Stimulated activated effector memory CD8-positive, alpha-beta T cell treated with anti-CD3 and anti-CD28 coated beads, Interleukin-12 subunit alpha, Interleukin-12 subunit beta, amount 100 ng/mL, for 72 hours (primary cell): ENCODE measurements at regions not wholly inside any gene's neighbourhood (a gene's known extent, or its start where the extent isn't known, plus 50 kb on each side); places are given as distances from the start of the nearest gene placed in this dataset.

Source experiments
- ATAC-seq: fragments of 150-1000 bp; cut with Tn5 transposase; 2 replicates; pipeline ENCODE4 v1.10.0; 2021
- DNase-seq, 2 donors: peaks; one replicate each; pipeline ENCODE4 v3.0.0; 2021 to 2022; ENCODE audit warnings: low spot score in 2 of 2
- H3K27ac Mint-ChIP-seq: one replicate; pipeline ENCODE4 v1.8.0; 2022; ENCODE audit warnings: mild to moderate bottlenecking, mixed read lengths
- H3K36me3 Mint-ChIP-seq: one replicate; pipeline ENCODE4 v1.8.0; 2022; ENCODE audit warnings: mild to moderate bottlenecking, mixed read lengths
- H3K4me1 Mint-ChIP-seq: one replicate; pipeline ENCODE4 v1.8.0; 2022; ENCODE audit warnings: mixed read lengths
- H3K4me3 Mint-ChIP-seq: one replicate; pipeline ENCODE4 v1.8.0; 2022; ENCODE audit warnings: mild to moderate bottlenecking, mixed read lengths
- H3K9me3 Mint-ChIP-seq: one replicate; pipeline ENCODE4 v1.8.0; 2022; ENCODE audit warnings: mixed read lengths

DNA sequence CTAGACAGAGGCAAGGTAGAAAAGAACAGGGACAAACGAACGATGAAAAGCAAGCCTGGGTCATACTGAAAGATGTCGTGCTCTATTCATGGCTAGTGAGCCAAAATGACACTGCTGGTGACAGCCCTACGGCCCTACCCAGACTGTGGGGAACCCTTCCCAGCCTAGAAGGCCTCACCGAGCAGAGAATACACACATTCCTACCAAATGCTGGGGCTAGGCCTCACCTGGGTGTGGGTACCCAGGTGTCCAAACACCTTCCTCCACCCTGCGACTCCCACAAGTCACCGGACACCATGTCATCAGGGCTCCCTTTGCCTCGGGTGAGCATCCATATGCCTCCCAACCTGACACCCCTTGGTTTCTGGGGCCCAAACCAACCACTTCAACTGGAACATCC is 85.3 kb upstream of the DOCK9 start:
- Mint-ChIP-seq H3K36me3 (no peaks in the 10 kb centered on the region), H3K27ac (no peak overlapping the region), H3K9me3 (no peaks in the 10 kb centered on the region), H3K4me3 (no peak overlapping the region), H3K4me1 (peaks cover 57% of the 10 kb centered on the region)
- DNase-seq, result no peak
- ATAC-seq, result no peak

- no peak overlapping the region for H3K27ac Mint-ChIP-seq
- H3K4me1 Mint-ChIP-seq, result peaks cover 51% of the 10 kb centered on the region
- H3K36me3 Mint-ChIP-seq, result no peaks in the 10 kb centered on the region
- no peak overlapping the region for H3K4me3 Mint-ChIP-seq
- ATAC-seq (peak; percentile 26), DNase-seq (no peak)
- no peaks in the 10 kb centered on the region for H3K9me3 Mint-ChIP-seq
Observed at GRCh38 chr13:99063952-99064351, 86.1 kb upstream of the DOCK9 start.

DNA sequence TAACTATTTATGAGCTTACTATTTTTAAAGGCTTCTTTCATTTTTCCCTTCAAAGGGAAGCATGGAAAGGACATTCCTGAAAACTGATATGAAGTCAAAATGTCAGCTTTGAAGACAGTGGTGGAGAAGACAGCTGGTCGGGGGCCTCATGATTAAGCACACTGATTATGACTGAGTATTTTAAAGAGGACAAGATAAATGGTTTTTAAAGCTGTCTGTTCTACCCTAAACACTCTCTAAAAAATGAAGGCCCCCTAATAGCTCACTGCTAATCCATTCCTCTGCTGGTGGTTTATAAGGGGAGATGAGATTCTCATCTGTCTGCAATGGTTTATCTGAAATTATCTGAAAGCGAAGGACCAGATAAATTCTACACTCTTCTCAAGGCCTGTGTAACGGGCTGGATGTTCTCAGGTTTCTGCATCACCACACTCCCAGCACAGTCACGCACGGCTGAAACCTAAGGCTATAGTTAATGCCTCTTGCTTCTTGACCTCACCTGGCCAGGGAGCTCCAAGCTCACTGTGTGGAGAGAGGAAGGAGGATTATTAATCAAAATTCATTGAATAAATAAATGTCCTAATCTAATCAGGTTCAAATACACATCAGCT is 86.9 kb upstream of the DOCK9 start:
- Mint-ChIP-seq H3K27ac (no peak overlapping the region), H3K36me3 (no peaks in the 10 kb centered on the region)
- no peak for ATAC-seq

DNA sequence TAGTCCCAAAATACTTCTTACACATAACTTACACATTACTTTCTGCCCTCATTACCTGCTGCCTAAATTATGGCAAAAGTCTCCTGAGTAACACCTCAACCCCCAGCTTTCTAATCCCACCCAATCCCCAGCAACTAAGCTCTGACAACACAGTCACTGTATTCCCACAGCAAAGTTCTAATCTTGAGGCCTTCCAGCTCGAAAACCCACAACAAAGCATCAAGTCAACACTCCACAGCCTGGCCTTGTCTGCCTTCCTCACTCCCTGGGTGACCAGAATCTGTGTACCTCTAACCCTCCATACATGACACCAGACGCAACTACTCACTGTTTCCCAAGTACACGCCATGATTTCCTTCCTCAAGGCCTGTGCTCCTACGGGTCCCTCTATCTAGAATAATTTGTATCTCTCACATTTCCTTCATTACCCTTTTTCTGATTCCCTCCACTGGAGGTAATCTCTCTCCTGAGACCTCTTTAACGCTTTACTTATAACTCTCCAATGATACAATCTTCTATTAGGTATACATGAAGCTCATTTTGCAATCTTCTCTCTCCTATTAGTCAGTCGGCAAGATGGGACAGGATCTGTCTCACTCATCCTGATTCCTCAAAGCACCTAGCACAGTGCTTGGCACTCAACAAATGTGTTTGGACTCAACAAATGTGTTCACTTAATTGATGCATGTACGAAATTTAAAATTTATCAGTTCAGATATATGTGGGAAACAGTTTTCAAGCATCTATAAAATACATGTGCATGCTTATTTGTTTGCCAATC is 87.6 kb upstream of the DOCK9 start:
- ATAC-seq (no peak), DNase-seq (no peak)
- Mint-ChIP-seq H3K27ac (peak overlapping the region; percentile 5), H3K4me1 (peaks cover 44% of the 10 kb centered on the region), H3K4me3 (no peak overlapping the region), H3K36me3 (no peaks in the 10 kb centered on the region), H3K9me3 (no peaks in the 10 kb centered on the region)

More for the DNA sequence above, 86.9 kb upstream of the DOCK9 start:
- DNase-seq, result no peak
- Mint-ChIP-seq H3K9me3 (no peaks in the 10 kb centered on the region), H3K4me3 (no peak overlapping the region), H3K4me1 (peaks cover 44% of the 10 kb centered on the region)

DNA sequence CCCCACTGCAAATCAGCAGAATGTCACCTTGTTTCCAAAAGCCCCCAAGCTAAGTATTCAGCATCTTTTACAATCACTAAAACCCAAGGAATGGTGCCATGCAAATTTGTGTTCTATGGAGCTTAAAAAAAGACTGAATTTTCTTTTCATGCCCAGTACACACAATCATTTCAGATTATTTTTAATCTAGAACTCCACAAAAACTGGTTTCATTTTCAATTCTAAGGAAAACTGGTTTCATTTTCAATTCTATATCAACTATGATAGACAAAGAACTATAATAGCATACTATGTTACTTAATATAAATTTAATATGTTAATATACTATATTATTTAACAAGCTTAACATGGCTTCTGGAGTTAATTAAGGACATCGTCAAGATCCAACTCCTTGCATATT is 88.4 kb upstream of the DOCK9 start:
- Mint-ChIP-seq H3K27ac (peak overlapping the region; percentile 20), H3K4me3 (no peak overlapping the region), H3K36me3 (no peaks in the 10 kb centered on the region), H3K9me3 (no peaks in the 10 kb centered on the region), H3K4me1 (peaks cover 44% of the 10 kb centered on the region)
- ATAC-seq, result no peak
- no peak for DNase-seq

GRCh38 chr13:99067159-99067985 is 89.5 kb upstream of the DOCK9 start:
- H3K27ac Mint-ChIP-seq, result peak overlapping the region; percentile 20
- no peak overlapping the region for H3K4me3 Mint-ChIP-seq
- H3K4me1 Mint-ChIP-seq, result peaks cover 49% of the 10 kb centered on the region

GRCh38 chr13:99071211-99071610 is 93.3 kb upstream of the DOCK9 start:
- H3K4me3 Mint-ChIP-seq, result no peak overlapping the region
- ATAC-seq, result no peak
- H3K9me3 Mint-ChIP-seq, result no peaks in the 10 kb centered on the region
- no peak for DNase-seq
- peaks cover 7% of the 10 kb centered on the region for H3K36me3 Mint-ChIP-seq
- H3K27ac Mint-ChIP-seq, result no peak overlapping the region
- peaks cover 44% of the 10 kb centered on the region for H3K4me1 Mint-ChIP-seq

More at GRCh38 chr13:99067159-99067985, 89.5 kb upstream of the DOCK9 start:
- Mint-ChIP-seq H3K36me3 (no peaks in the 10 kb centered on the region), H3K9me3 (no peaks in the 10 kb centered on the region)
- no peak for ATAC-seq
- no peak for DNase-seq

DNA sequence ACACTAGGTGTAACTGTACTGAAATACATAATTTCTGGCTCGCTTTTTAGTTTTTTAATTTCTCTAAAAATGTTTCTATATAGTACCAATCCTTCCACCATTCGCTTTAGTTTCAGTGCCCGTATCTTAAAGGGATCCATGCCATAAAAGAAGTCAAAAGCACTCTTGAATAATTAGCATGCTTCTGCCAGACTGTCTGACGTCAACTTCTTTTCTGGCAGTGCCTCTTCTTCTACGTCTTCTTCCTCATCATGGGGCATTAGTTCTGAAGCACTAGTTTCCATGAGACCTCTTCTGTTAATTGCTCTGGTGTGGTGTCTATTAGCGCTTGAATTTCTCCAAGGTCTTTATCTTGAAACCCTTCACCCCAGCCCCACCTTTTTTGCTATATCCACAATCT is 93.8 kb upstream of the DOCK9 start:
- Mint-ChIP-seq H3K4me3 (no peak overlapping the region), H3K36me3 (peaks cover 7% of the 10 kb centered on the region), H3K4me1 (peaks cover 45% of the 10 kb centered on the region), H3K27ac (no peak overlapping the region), H3K9me3 (peaks cover 3% of the 10 kb centered on the region)
- no peak for ATAC-seq
- DNase-seq, result no peak

- Mint-ChIP-seq H3K36me3 (peaks cover 7% of the 10 kb centered on the region), H3K4me3 (no peak overlapping the region), H3K4me1 (peaks cover 45% of the 10 kb centered on the region), H3K27ac (no peak overlapping the region), H3K9me3 (peaks cover 3% of the 10 kb centered on the region)
- DNase-seq (no peak), ATAC-seq (no peak)
Observed at GRCh38 chr13:99072356-99072755, 94.5 kb upstream of the DOCK9 start.

- H3K36me3 Mint-ChIP-seq, result peaks cover 7% of the 10 kb centered on the region
- ATAC-seq (no peak), DNase-seq (no peak)
- peaks cover 3% of the 10 kb centered on the region for H3K9me3 Mint-ChIP-seq
- H3K27ac Mint-ChIP-seq, result no peak overlapping the region
- no peak overlapping the region for H3K4me3 Mint-ChIP-seq
- peaks cover 45% of the 10 kb centered on the region for H3K4me1 Mint-ChIP-seq
Observed at GRCh38 chr13:99072941-99073340, 95.1 kb upstream of the DOCK9 start.

DNA sequence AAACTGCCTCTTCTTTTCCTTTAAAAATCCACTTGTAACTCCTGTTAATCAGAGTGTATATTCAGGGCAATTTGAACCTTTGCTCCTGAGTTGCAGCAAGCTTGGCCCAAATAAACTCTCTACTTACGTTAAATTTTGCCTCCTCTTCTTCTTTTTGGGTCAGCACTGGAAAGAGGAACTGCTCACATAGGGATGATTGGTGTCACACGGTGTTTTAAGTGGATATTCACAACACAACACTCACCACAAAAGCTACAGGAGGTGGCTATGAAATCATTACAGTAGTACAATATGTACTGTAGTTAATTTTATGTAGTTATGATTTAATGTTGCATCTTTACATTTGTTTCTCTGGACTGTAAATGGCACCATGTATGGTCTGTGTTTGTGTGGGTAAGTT is 96.8 kb upstream of the DOCK9 start:
- no peak for ATAC-seq
- no peak overlapping the region for H3K4me3 Mint-ChIP-seq
- no peak for DNase-seq
- H3K4me1 Mint-ChIP-seq, result peaks cover 51% of the 10 kb centered on the region
- H3K27ac Mint-ChIP-seq, result no peak overlapping the region
- peaks cover 3% of the 10 kb centered on the region for H3K9me3 Mint-ChIP-seq
- peaks cover 7% of the 10 kb centered on the region for H3K36me3 Mint-ChIP-seq

DNA sequence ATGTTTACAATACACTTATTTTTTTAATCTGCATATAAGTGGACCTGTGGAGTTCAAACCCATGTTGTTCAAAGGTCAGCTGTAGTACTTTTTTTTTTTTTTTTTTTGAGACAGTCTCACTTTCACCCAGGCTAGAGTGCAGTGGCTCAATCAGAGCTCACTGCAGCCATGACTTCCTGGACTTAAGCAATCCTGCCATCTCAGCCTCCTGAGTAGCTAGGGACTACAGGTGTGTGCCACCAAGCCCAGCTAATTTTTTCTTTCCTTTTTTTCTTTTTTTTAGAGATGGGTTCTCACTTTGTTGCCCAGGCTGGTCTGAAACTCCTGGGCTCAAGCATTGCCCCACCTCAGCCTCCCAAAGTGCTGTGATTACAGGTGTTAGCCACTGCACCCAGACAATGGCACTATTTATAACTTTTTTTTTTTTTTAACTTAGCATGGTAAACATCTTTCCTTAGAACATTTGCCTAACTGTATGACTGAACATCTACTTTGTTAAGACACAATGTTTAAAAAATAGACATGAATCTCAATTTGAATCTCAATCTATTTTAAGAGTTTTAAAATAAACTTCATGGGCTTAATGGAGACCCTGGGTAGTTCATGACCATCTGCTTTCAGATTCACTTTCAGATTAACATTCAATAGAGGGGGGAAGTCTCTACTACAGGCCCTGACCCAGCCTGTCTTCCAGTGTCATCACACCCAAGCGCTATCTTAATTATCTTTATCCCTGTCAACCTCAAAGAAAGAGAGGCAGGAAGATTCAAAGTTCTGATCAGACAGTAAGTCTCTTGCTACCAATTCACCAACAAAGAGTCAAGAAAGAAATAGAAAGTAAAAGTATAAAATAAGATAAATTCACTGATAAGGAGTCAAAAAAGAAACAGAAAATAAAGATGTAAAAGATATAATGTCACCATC is 97.7 kb upstream of the DOCK9 start:
- Mint-ChIP-seq H3K36me3 (peaks cover 7% of the 10 kb centered on the region), H3K27ac (peak overlapping the region; percentile 90), H3K4me1 (peaks cover 58% of the 10 kb centered on the region), H3K9me3 (peaks cover 3% of the 10 kb centered on the region), H3K4me3 (peak overlapping the region; percentile 38)
- DNase-seq, result no peak
- peak; percentile 71 for ATAC-seq

DNA sequence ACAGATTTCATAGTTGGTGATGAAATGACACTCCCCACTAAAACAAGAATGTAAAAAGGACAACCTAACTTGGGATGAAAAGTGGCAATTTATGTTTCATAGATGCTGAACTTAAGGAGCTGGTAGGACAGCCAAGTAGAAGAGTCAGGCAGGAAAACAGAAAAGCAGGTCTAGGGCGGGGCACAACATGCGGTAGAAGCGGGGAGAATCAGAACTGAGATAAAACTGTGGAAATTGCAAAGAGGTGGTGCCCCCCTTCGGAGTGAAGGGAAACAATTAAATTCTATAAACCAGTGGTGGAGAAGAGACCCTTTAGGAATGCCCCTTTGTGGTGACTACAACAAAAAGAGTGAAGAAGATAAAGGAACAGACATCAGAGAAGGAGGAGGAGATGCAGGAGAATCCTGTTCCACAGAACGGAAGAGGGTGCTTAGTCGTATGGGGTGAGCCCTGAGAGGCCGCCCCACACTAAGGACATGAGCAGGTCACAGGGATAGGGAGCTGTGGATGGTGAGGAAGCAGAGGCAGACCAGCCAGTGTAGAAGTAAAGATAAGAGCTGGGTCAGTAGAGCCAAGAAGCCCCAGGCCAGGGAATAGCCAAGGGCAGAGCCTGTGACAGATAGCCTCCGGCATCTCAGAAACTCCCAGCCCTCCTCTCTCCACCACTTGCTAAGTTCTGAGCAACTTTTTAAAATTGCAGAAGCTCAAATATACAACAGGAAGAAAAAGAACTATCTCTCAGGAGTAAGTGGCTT is 100.3 kb upstream of the DOCK9 start:
- Mint-ChIP-seq H3K27ac (peak overlapping the region; percentile 54), H3K4me1 (peaks cover 49% of the 10 kb centered on the region), H3K9me3 (peaks cover 3% of the 10 kb centered on the region), H3K36me3 (peaks cover 7% of the 10 kb centered on the region), H3K4me3 (no peak overlapping the region)
- ATAC-seq (no peak), DNase-seq (no peak)

GRCh38 chr13:99080131-99080530 is 102.3 kb upstream of the DOCK9 start:
- Mint-ChIP-seq H3K4me3 (no peak overlapping the region), H3K9me3 (peaks cover 3% of the 10 kb centered on the region), H3K4me1 (peaks cover 62% of the 10 kb centered on the region), H3K27ac (peak overlapping the region; percentile 2), H3K36me3 (peaks cover 7% of the 10 kb centered on the region)
- ATAC-seq (no peak), DNase-seq (no peak)
